ENCODE measurements at regions not wholly inside any gene's neighbourhood (a gene's known extent, or its start where the extent isn't known, plus 50 kb on each side); places are given as distances from the start of the nearest gene placed in this dataset.
A peak's percentile ranks its signal among the peaks of the same experiment; 100 is the strongest.
"Not testable (repeated sequence)": the region's sequence is repeated elsewhere in the genome, so short reads cannot be mapped to it uniquely, and the experiment has no call there.

DNA sequence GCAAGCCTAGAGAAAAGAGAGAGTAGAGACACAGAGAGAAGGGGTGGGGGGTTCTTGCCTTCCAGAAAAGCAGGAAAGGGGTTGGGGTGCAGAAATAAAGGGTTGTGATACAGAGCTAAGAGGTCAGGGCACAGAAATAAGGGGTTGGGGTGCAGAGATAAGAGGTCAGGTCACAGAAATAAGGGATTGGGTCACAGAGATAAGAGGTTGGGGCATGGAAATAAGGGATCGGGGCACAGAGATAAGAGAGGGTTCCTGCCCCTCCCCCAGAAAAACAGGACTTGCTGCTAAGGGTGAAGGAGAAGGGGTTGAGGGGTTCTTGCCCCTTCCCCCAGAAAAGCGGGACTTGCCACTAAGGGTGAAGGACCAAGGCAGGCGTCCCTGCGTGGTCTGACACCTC, 189.6 kb upstream of the FRG2C start:
- H3K27ac ChIP-seq (ENCODE audit: low read depth, low read length); H3K36me3 ChIP-seq (ENCODE audit: control insufficient read depth in 1 of 2, insufficient read depth in 2 of 2, low read length in 2 of 2); H3K4me1 ChIP-seq (ENCODE audit: control insufficient read depth in 1 of 2, insufficient read depth in 2 of 2, low read length in 2 of 2); H3K9ac ChIP-seq (ENCODE audit: low read depth in 1 of 2, low read length in 2 of 2); H3K9me3 ChIP-seq (ENCODE audit: control insufficient read depth in 1 of 2, low read length in 2 of 2); H3K27me3 ChIP-seq (ENCODE audit: control insufficient read depth in 1 of 2, insufficient read depth in 2 of 2, low read length in 2 of 2); H3K4me3 ChIP-seq (ENCODE audit: low read depth in 1 of 2, low read length in 2 of 2): not testable (repeated sequence)

DNA sequence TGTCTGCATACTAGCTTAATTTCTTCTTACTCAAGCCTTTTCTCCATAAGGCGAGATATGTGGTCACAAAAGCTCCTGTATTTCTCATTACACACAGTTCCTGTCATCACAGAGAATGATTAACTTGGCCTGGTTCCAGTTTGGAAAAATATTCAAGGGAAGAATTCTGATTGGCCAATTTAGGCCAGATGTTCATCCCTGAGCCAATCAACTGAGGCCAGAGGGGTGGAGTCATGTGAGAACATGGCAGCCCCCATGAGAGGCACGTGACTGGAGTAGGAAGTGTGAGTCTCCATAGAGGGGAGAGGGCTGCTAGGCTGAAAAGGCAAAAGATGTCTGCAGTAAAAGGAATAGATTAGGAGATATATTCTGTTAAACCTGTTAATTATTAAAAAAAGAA, 167.5 kb upstream of the FRG2C start:
- H3K4me3 ChIP-seq (ENCODE audit: low read depth in 1 of 2, low read length in 2 of 2); H3K36me3 ChIP-seq (ENCODE audit: control insufficient read depth in 1 of 2, insufficient read depth in 2 of 2, low read length in 2 of 2); H3K9ac ChIP-seq (ENCODE audit: low read depth in 1 of 2, low read length in 2 of 2); H3K4me1 ChIP-seq (ENCODE audit: control insufficient read depth in 1 of 2, insufficient read depth in 2 of 2, low read length in 2 of 2); H3K27me3 ChIP-seq (ENCODE audit: control insufficient read depth in 1 of 2, insufficient read depth in 2 of 2, low read length in 2 of 2); H3K9me3 ChIP-seq (ENCODE audit: control insufficient read depth in 1 of 2, low read length in 2 of 2); H3K27ac ChIP-seq (ENCODE audit: low read depth, low read length): not testable (repeated sequence)

DNA sequence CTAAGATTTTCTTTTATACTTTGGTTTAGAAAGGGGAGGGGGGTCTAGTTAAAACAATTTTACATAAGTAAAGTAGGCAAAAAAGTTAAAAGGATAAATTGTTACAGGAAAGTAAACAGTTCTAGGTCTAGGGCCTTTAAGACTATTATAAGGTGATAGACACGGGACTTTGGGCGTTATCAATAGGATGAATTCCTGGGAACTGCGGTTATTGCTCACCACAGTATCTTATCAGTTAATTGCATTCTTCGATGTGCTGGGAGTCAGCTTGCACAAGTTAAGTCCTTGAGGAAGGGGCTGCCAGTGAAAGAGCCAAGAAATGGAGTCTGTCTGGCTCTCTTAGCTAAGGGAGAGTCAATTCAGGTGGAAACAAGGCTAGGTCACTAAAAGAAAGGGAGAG, 163.8 kb upstream of the FRG2C start:
- H3K36me3 ChIP-seq (ENCODE audit: control insufficient read depth in 1 of 2, insufficient read depth in 2 of 2, low read length in 2 of 2); H3K9me3 ChIP-seq (ENCODE audit: control insufficient read depth in 1 of 2, low read length in 2 of 2); H3K4me3 ChIP-seq (ENCODE audit: low read depth in 1 of 2, low read length in 2 of 2); H3K27me3 ChIP-seq (ENCODE audit: control insufficient read depth in 1 of 2, insufficient read depth in 2 of 2, low read length in 2 of 2); H3K9ac ChIP-seq (ENCODE audit: low read depth in 1 of 2, low read length in 2 of 2); H3K27ac ChIP-seq (ENCODE audit: low read depth, low read length); H3K4me1 ChIP-seq (ENCODE audit: control insufficient read depth in 1 of 2, insufficient read depth in 2 of 2, low read length in 2 of 2): not testable (repeated sequence)

DNA sequence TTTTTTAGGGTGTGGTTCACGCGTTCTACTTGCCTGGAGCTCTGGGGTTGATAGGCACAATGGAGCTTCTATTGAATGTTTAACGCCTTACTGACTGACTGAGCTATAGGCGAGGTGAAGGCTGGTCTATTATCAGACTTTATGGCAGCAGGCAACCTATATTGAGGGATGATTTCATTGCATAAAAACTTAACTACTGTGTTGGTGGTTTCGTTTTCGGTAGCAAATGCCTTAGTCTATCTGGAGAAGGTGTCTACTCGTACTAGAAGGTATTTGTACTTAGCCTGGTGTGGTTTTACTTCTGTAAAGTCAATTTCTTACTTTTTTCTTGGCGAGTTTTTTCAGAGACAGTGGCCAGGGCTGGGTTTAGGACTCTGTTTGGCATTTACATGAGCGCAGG, 162.0 kb upstream of the FRG2C start:
- H3K4me1 ChIP-seq (ENCODE audit: control insufficient read depth in 1 of 2, insufficient read depth in 2 of 2, low read length in 2 of 2); H3K36me3 ChIP-seq (ENCODE audit: control insufficient read depth in 1 of 2, insufficient read depth in 2 of 2, low read length in 2 of 2); H3K9me3 ChIP-seq (ENCODE audit: control insufficient read depth in 1 of 2, low read length in 2 of 2); H3K27me3 ChIP-seq (ENCODE audit: control insufficient read depth in 1 of 2, insufficient read depth in 2 of 2, low read length in 2 of 2): not testable (repeated sequence)
- peak overlapping the region; percentile 39 to 56 for H3K9ac ChIP-seq (ENCODE audit: low read depth in 1 of 2, low read length in 2 of 2)
- H3K4me3 ChIP-seq (ENCODE audit: low read depth in 1 of 2, low read length in 2 of 2), result peak overlapping the region; percentile 57 to 70
- peak overlapping the region; percentile 50 for H3K27ac ChIP-seq (ENCODE audit: low read depth, low read length)

DNA sequence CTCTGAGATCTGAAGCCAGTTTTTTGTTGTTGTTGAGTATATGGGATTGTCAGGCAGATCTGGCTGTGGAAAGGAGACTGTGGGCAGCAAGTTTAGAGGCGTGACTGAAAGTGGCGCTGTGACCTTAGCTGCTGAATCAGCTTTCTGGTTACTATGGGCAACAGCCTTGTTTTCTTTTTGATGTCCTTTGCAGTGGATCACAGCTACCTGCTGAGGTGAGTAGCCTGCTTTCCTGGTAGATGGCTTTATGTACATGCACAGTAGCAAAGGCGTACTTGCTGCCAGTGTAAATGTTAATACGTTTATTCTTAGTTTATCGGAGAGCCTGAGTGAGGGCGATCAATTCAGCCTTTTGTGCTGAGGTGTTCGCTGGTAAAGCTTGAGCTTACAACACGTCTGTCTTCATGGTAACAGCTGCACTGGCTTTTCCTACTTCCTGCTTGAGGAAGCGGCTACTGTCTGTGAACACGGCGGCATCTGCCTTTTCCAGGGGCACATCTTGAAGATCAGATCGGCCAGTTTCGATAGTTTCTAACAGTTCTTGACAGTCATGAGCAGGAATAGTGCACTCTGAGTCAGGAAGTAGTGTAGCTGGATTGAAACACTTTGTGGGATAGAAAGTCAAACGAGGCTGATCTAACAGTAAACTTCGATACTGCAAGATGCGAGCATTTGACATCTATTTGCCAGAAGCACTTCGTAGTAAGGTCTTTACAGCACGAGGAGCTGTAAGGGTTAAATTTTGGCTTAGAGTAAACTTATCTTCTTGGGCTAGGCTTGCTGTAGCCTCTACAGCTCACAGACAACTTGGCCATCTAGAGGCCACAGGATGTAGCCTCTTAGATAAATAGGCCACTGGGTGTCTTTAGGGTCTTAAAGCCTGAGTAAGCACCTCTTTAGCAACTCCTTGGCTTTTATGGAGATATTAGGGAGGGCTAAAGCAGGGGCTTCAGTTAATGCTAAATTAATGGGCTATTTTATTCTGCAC, 161.1 kb upstream of the FRG2C start:
- H3K27me3 ChIP-seq (ENCODE audit: control insufficient read depth in 1 of 2, insufficient read depth in 2 of 2, low read length in 2 of 2), result not testable (repeated sequence)

DNA sequence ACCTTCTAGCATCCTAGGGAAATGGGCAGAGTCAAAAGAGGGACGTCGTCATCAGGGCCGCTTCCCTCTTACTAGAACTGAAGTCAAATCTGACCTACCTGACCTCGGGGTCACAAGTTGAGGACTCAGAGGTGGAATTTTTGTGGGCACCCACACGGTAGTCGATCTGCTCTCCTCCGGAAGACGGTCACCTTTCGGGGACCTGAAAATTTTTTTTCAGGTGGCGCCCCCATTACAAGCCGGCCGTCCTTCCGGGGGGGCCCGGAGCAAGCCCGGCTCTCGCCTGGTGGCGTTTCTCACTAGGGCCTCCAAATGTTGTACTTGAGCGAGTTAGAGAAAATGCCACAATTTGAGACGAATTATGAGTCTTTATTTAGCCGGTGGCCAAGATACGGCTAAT, 157.5 kb upstream of the FRG2C start:
- no peaks in the 10 kb centered on the region for H3K27me3 ChIP-seq (ENCODE audit: control insufficient read depth in 1 of 2, insufficient read depth in 2 of 2, low read length in 2 of 2)
- no peak overlapping the region for H3K9ac ChIP-seq (ENCODE audit: low read depth in 1 of 2, low read length in 2 of 2)
- no peaks in the 10 kb centered on the region for H3K4me1 ChIP-seq (ENCODE audit: control insufficient read depth in 1 of 2, insufficient read depth in 2 of 2, low read length in 2 of 2)
- H3K9me3 ChIP-seq (ENCODE audit: control insufficient read depth in 1 of 2, low read length in 2 of 2), result peaks cover 8 to 12% of the 10 kb centered on the region in 2 donors
- H3K27ac ChIP-seq (ENCODE audit: low read depth, low read length), result no peak overlapping the region
- H3K36me3 ChIP-seq (ENCODE audit: control insufficient read depth in 1 of 2, insufficient read depth in 2 of 2, low read length in 2 of 2), result no peaks in the 10 kb centered on the region
- H3K4me3 ChIP-seq (ENCODE audit: low read depth in 1 of 2, low read length in 2 of 2), result no peak overlapping the region

More for the DNA sequence above, 161.1 kb upstream of the FRG2C start:
- not testable (repeated sequence) for H3K36me3 ChIP-seq (ENCODE audit: control insufficient read depth in 1 of 2, insufficient read depth in 2 of 2, low read length in 2 of 2); H3K9me3 ChIP-seq (ENCODE audit: control insufficient read depth in 1 of 2, low read length in 2 of 2); H3K4me1 ChIP-seq (ENCODE audit: control insufficient read depth in 1 of 2, insufficient read depth in 2 of 2, low read length in 2 of 2)
- peak overlapping the region; percentile 50 for H3K27ac ChIP-seq (ENCODE audit: low read depth, low read length)
- peak overlapping the region; percentile 57 to 70 for H3K4me3 ChIP-seq (ENCODE audit: low read depth in 1 of 2, low read length in 2 of 2)
- peak overlapping the region; percentile 39 to 56 for H3K9ac ChIP-seq (ENCODE audit: low read depth in 1 of 2, low read length in 2 of 2)

DNA sequence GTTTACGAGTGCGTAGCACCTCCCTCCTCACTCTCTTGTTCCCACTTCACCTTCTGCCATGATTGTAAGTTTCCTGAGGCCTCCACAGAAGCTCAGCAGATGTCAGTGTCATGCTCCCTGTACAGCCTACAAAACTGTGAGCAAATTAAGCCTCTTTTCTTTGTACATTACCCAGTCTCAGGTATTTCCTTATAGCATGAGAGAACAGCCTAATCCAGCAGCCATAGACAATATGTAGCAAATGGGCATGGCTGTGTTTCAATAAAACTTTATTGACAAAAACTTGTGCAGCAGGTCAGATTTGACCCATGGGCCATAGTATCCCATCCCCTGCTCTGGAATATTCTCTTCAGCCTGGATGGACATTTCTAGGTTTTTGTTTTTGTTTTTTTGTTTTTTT, 156.2 kb upstream of the FRG2C start:
- not testable (repeated sequence) for H3K4me1 ChIP-seq (ENCODE audit: control insufficient read depth in 1 of 2, insufficient read depth in 2 of 2, low read length in 2 of 2); H3K9ac ChIP-seq (ENCODE audit: low read depth in 1 of 2, low read length in 2 of 2); H3K4me3 ChIP-seq (ENCODE audit: low read depth in 1 of 2, low read length in 2 of 2); H3K27ac ChIP-seq (ENCODE audit: low read depth, low read length); H3K27me3 ChIP-seq (ENCODE audit: control insufficient read depth in 1 of 2, insufficient read depth in 2 of 2, low read length in 2 of 2); H3K36me3 ChIP-seq (ENCODE audit: control insufficient read depth in 1 of 2, insufficient read depth in 2 of 2, low read length in 2 of 2)
- H3K9me3 ChIP-seq (ENCODE audit: control insufficient read depth in 1 of 2, low read length in 2 of 2), result peaks cover 15 to 25% of the 10 kb centered on the region in 2 donors

DNA sequence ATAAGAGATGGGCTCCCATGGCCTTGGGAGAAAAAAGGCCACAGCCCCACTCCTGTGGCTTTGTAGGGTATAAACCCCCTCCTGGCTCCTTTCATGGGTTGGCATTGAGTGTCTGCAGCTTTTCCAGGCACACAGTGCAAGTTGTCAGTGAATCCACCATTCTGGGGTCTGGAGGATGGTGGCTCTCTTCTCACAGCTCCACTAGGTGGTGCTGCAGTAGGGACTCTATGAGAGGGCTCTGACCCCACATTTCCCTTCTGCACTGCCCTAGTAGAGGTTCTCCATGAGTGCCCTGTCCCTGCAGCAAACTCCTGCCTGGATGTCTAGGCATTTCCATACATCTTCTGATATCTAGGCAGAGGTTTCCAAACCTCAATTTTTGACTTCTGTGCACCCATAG, 136.5 kb upstream of the FRG2C start:
- not testable (repeated sequence) for H3K27ac ChIP-seq (ENCODE audit: low read depth, low read length); H3K4me3 ChIP-seq (ENCODE audit: low read depth in 1 of 2, low read length in 2 of 2); H3K9ac ChIP-seq (ENCODE audit: low read depth in 1 of 2, low read length in 2 of 2); H3K27me3 ChIP-seq (ENCODE audit: control insufficient read depth in 1 of 2, insufficient read depth in 2 of 2, low read length in 2 of 2); H3K36me3 ChIP-seq (ENCODE audit: control insufficient read depth in 1 of 2, insufficient read depth in 2 of 2, low read length in 2 of 2); H3K4me1 ChIP-seq (ENCODE audit: control insufficient read depth in 1 of 2, insufficient read depth in 2 of 2, low read length in 2 of 2)
- H3K9me3 ChIP-seq (ENCODE audit: control insufficient read depth in 1 of 2, low read length in 2 of 2), result peaks cover 0 to 23% of the 10 kb centered on the region in 2 donors

DNA sequence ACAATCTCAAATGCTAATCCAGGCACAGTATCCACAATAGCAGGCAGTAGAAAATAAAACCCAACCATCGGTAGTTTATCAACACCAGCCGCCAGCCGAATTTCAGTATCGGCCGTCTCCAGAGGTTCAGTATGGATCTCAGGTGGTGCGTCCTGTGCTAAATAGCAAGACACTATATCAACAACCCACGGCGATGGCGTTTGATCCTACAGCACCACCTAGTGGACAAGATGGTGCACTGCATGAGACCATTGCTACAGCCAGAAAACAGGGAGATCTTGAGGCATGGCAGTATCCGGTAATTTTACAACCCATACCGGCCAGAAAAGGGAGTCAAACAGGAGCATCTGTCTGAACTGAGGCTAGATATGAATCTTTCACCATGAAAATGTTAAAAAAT, 112.0 kb upstream of the FRG2C start:
- H3K9ac ChIP-seq (ENCODE audit: low read depth in 1 of 2, low read length in 2 of 2); H3K4me3 ChIP-seq (ENCODE audit: low read depth in 1 of 2, low read length in 2 of 2); H3K36me3 ChIP-seq (ENCODE audit: control insufficient read depth in 1 of 2, insufficient read depth in 2 of 2, low read length in 2 of 2); H3K4me1 ChIP-seq (ENCODE audit: control insufficient read depth in 1 of 2, insufficient read depth in 2 of 2, low read length in 2 of 2); H3K27ac ChIP-seq (ENCODE audit: low read depth, low read length); H3K27me3 ChIP-seq (ENCODE audit: control insufficient read depth in 1 of 2, insufficient read depth in 2 of 2, low read length in 2 of 2): not testable (repeated sequence)
- peaks cover 14 to 16% of the 10 kb centered on the region in 2 donors for H3K9me3 ChIP-seq (ENCODE audit: control insufficient read depth in 1 of 2, low read length in 2 of 2)

DNA sequence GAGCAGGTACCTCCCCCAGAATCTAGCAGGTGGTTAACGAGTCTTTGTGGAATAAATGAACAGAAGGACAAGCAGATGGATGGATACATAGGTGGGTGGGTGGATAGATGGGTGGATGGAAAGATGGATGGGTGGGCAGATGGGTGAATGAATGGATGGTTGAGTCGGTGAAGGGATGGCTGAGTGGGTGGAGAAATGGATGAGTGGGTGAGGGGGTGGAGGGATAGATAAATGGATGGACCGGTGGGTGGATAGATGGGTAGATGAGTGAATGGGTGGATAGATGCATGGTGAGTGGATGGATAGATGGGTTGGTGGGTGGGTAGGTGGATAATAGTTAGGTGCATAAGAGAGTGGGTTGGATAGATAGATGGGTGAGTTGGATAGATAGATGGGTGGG, 99.7 kb upstream of the FRG2C start:
- H3K4me3 ChIP-seq (ENCODE audit: low read depth in 1 of 2, low read length in 2 of 2); H3K4me1 ChIP-seq (ENCODE audit: control insufficient read depth in 1 of 2, insufficient read depth in 2 of 2, low read length in 2 of 2); H3K9me3 ChIP-seq (ENCODE audit: control insufficient read depth in 1 of 2, low read length in 2 of 2); H3K27ac ChIP-seq (ENCODE audit: low read depth, low read length); H3K36me3 ChIP-seq (ENCODE audit: control insufficient read depth in 1 of 2, insufficient read depth in 2 of 2, low read length in 2 of 2); H3K9ac ChIP-seq (ENCODE audit: low read depth in 1 of 2, low read length in 2 of 2); H3K27me3 ChIP-seq (ENCODE audit: control insufficient read depth in 1 of 2, insufficient read depth in 2 of 2, low read length in 2 of 2): not testable (repeated sequence)

Measured in duodenal mucosa (tissue), 2 donors.